NCI-H1092 (cell line): ENCODE measurements at regions not wholly inside any gene's neighbourhood (a gene's known extent, or its start where the extent isn't known, plus 50 kb on each side); places are given as distances from the start of the nearest gene placed in this dataset.
A peak's percentile ranks its signal among the peaks of the same experiment; 100 is the strongest.
"Not testable (repeated sequence)": the region's sequence is repeated elsewhere in the genome, so short reads cannot be mapped to it uniquely, and the experiment has no call there.

Experiments used
- DNase-seq: peaks from one replicate; lab custom pipeline; 2025; lab: John Stamatoyannopoulos, UW

- DNase-seq: peak; percentile 4
Measured at GRCh38 chr6:130557481-130558112, 191.8 kb downstream of the TMEM200A start.

GRCh38 chr6:130558131-130558530 is 192.3 kb downstream of the TMEM200A start:
- no peak for DNase-seq

- no peak for DNase-seq
Measured at GRCh38 chr6:130559166-130559565, 193.3 kb downstream of the TMEM200A start.

GRCh38 chr6:130560231-130560630 is 194.4 kb downstream of the TMEM200A start:
- no peak for DNase-seq

- DNase-seq: not testable (repeated sequence)
Measured at GRCh38 chr6:130561159-130561558, 195.3 kb downstream of the TMEM200A start.

GRCh38 chr6:130565696-130566095 is 199.9 kb downstream of the TMEM200A start:
- DNase-seq: no peak

GRCh38 chr6:130574146-130574545 is 208.3 kb downstream of the TMEM200A start:
- DNase-seq: no peak

GRCh38 chr6:130575557-130575956 is 209.7 kb downstream of the TMEM200A start:
- no peak for DNase-seq

- DNase-seq: no peak
Measured at GRCh38 chr6:130575971-130576370, 210.2 kb downstream of the TMEM200A start.

- no peak for DNase-seq
Measured at GRCh38 chr6:130577178-130577919, 211.5 kb downstream of the TMEM200A start.

- DNase-seq: no peak
Measured at GRCh38 chr6:130578713-130579112, 212.9 kb downstream of the TMEM200A start.

- DNase-seq: no peak
Measured at GRCh38 chr6:130583268-130583667, 217.5 kb downstream of the TMEM200A start.

GRCh38 chr6:130585587-130585986 is 219.8 kb downstream of the TMEM200A start:
- no peak for DNase-seq

GRCh38 chr6:130587778-130588520 is 222.1 kb downstream of the TMEM200A start:
- no peak for DNase-seq

GRCh38 chr6:130593200-130593599 is 227.4 kb downstream of the TMEM200A start:
- DNase-seq: no peak

GRCh38 chr6:130593948-130594347 is 228.1 kb downstream of the TMEM200A start:
- no peak for DNase-seq

GRCh38 chr6:130598021-130598989 is 228.9 kb upstream of the SMLR1 start:
- DNase-seq: no peak

- no peak for DNase-seq
Measured at GRCh38 chr6:130600880-130601341, 226.3 kb upstream of the SMLR1 start.

GRCh38 chr6:130602151-130602770 is 224.9 kb upstream of the SMLR1 start:
- DNase-seq: no peak

- no peak for DNase-seq
Measured at GRCh38 chr6:130603391-130603790, 223.8 kb upstream of the SMLR1 start.

GRCh38 chr6:130604841-130605399 is 222.3 kb upstream of the SMLR1 start:
- no peak for DNase-seq
